SU-DHL-6 (cell line): ENCODE measurements at regions not wholly inside any gene's neighbourhood (a gene's known extent, or its start where the extent isn't known, plus 50 kb on each side); places are given as distances from the start of the nearest gene placed in this dataset.

ENCODE experiments used
- H2AFZ ChIP-seq: fragments of 200-600 bp; sonication (generic); 2 replicates; pipeline ENCODE4 v1.6.1; 2014; ENCODE audit warnings: low read depth, mild to moderate bottlenecking, moderate library complexity, mixed read lengths, antibody characterized with exemption, low read length; ENCODE audit not compliant: severe bottlenecking
- H3F3A ChIP-seq: fragments of 200-600 bp; shearing (Covaris generic); 2 replicates; pipeline ENCODE4 v1.6.0; 2016; ENCODE audit warnings: antibody characterized with exemption, mild to moderate bottlenecking; ENCODE audit not compliant: insufficient read depth
- H3K27ac ChIP-seq: fragments of 200-600 bp; sonication (generic); 2 replicates; pipeline ENCODE4 v1.5.1; 2016; ENCODE audit warnings: low read depth, mild to moderate bottlenecking, low read length, moderate library complexity, mixed read lengths
- H3K27me3 ChIP-seq: fragments of 200-600 bp; sonication (generic), shearing (Covaris generic); 2 replicates; pipeline ENCODE4 v1.6.0; 2014; ENCODE audit warnings: mild to moderate bottlenecking, low read length
- H3K36me3 ChIP-seq: fragments of 200-600 bp; sonication (generic); 2 replicates; pipeline ENCODE4 v1.6.1; 2014; ENCODE audit warnings: mild to moderate bottlenecking, low read length, mixed read lengths
- H3K4me2 ChIP-seq: fragments of 300-600, 200-600 bp; shearing (Covaris generic), sonication (generic); 2 replicates; pipeline ENCODE4 v1.6.0; 2014; ENCODE audit warnings: low read length, low read depth, mild to moderate bottlenecking; ENCODE audit not compliant: poor library complexity, severe bottlenecking
- H3K4me3 ChIP-seq: fragments of 200-600 bp; sonication (generic); 2 replicates; pipeline ENCODE4 v1.5.1; 2014; ENCODE audit warnings: antibody characterized with exemption, low read length, mild to moderate bottlenecking, mixed read lengths; ENCODE audit not compliant: insufficient read depth, poor library complexity, severe bottlenecking
- H3K79me2 ChIP-seq: fragments of 200-600 bp; sonication (generic); 2 replicates; pipeline ENCODE4 v1.6.1; 2014; ENCODE audit warnings: mild to moderate bottlenecking, low read length, moderate library complexity; ENCODE audit not compliant: insufficient read depth
- H3K9ac ChIP-seq: fragments of 200-600 bp; sonication (generic); 2 replicates; pipeline ENCODE4 v1.7.0; 2014; ENCODE audit warnings: mild to moderate bottlenecking, low read length
- H3K9me2 ChIP-seq: fragments of 200-600 bp; sonication (generic); replicated peaks from 2 replicates; pipeline ENCODE4 v1.6.1; 2014; ENCODE audit warnings: low read length; ENCODE audit not compliant: insufficient read depth
- H3K9me3 ChIP-seq: fragments of 200-600 bp; sonication (generic); 2 replicates; pipeline ENCODE4 v1.6.1; 2014; ENCODE audit warnings: low read length, mixed read lengths; ENCODE audit not compliant: insufficient read depth
- H4K20me1 ChIP-seq: fragments of 200-600 bp; sonication (generic); 2 replicates; pipeline ENCODE4 v1.6.1; 2014; ENCODE audit warnings: low read depth, mild to moderate bottlenecking, antibody characterized with exemption, low read length, moderate library complexity, mixed read lengths
- EZH2phosphoT487 ChIP-seq: fragments of 200-600 bp; sonication (generic), shearing (Covaris generic); conservative IDR thresholded peaks from 2 replicates; pipeline ENCODE4 v1.6.1; 2018; ENCODE audit warnings: mild to moderate bottlenecking, antibody characterized with exemption, low read length, moderate library complexity, mixed read lengths
- TF ChIP-seq, protein P1 (sequence below): fragments of 200-600 bp; sonication (generic); IDR thresholded peaks from one replicate; pipeline ENCODE4 v1.5.1; 2017; ENCODE audit warnings: antibody characterized with exemption, mild to moderate bottlenecking, low read length, moderate library complexity; ENCODE audit not compliant: insufficient read depth, poor library complexity, severe bottlenecking

GRCh38 chr2:41859615-41860514, 188.0 kb upstream of the PKDCC start:
- no peak overlapping the region for H2AFZ ChIP-seq
- no peaks in the 10 kb centered on the region for H3K9me2 ChIP-seq
- H3K9ac ChIP-seq, result no peak overlapping the region
- no peak for TF ChIP-seq EZH2phosphoT487
- TF ChIP-seq, protein P1, sequence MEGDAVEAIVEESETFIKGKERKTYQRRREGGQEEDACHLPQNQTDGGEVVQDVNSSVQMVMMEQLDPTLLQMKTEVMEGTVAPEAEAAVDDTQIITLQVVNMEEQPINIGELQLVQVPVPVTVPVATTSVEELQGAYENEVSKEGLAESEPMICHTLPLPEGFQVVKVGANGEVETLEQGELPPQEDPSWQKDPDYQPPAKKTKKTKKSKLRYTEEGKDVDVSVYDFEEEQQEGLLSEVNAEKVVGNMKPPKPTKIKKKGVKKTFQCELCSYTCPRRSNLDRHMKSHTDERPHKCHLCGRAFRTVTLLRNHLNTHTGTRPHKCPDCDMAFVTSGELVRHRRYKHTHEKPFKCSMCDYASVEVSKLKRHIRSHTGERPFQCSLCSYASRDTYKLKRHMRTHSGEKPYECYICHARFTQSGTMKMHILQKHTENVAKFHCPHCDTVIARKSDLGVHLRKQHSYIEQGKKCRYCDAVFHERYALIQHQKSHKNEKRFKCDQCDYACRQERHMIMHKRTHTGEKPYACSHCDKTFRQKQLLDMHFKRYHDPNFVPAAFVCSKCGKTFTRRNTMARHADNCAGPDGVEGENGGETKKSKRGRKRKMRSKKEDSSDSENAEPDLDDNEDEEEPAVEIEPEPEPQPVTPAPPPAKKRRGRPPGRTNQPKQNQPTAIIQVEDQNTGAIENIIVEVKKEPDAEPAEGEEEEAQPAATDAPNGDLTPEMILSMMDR, result no peak
- H4K20me1 ChIP-seq, result no peaks in the 10 kb centered on the region
- H3K27ac ChIP-seq, result no peak overlapping the region
- H3F3A ChIP-seq, result no peaks in the 10 kb centered on the region
- H3K79me2 ChIP-seq, result no peaks in the 10 kb centered on the region
- H3K27me3 ChIP-seq, result 0 out of 2 replicates have a peak, but pooled peaks cover 2% of the 10 kb centered on the region
- no peak overlapping the region for H3K4me3 ChIP-seq
- no peak overlapping the region for H3K4me2 ChIP-seq
- H3K9me3 ChIP-seq, result no peaks in the 10 kb centered on the region
- H3K36me3 ChIP-seq, result no peaks in the 10 kb centered on the region

- no peaks in the 10 kb centered on the region for H3K9me2 ChIP-seq
- TF ChIP-seq, protein P1, result no peak
- no peak for TF ChIP-seq EZH2phosphoT487
- H2AFZ ChIP-seq, result no peak overlapping the region
- H3K27me3 ChIP-seq, result 0 out of 2 replicates have a peak, but pooled peaks cover 2% of the 10 kb centered on the region
- no peaks in the 10 kb centered on the region for H3K79me2 ChIP-seq
- H3K27ac ChIP-seq, result no peak overlapping the region
- H3K4me3 ChIP-seq, result no peak overlapping the region
- H3K36me3 ChIP-seq, result no peaks in the 10 kb centered on the region
- H4K20me1 ChIP-seq, result no peaks in the 10 kb centered on the region
- no peak overlapping the region for H3K4me2 ChIP-seq
- no peaks in the 10 kb centered on the region for H3K9me3 ChIP-seq
- no peaks in the 10 kb centered on the region for H3F3A ChIP-seq
- no peak overlapping the region for H3K9ac ChIP-seq
Measured at GRCh38 chr2:41863062-41863461, 184.8 kb upstream of the PKDCC start.

DNA sequence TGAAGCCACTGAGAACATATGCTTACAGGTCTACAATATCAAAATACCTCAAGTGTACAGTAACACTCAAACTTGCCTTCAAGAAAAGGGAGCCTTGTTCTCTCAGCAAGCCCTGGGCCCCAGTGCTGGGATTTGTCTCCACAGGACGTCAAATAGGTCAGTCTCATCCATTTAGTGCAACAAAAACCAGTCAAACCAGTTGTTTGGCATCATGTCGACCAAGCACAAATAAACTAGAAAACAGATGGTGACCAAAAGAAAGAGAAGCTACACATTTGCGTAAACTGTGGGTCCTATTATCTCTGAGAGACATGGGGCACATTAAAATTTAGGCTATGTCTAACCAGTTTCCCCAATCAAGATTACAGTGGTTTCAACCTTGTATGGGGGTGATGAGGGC, 182.6 kb upstream of the PKDCC start:
- Histone ChIP-seq H2AFZ (no peak overlapping the region), H3K4me2 (no peak overlapping the region), H3K4me3 (no peak overlapping the region)

More for the DNA sequence above, 182.6 kb upstream of the PKDCC start:
- H3K36me3 ChIP-seq, result no peaks in the 10 kb centered on the region
- no peaks in the 10 kb centered on the region for H3K79me2 ChIP-seq
- no peaks in the 10 kb centered on the region for H3K9me3 ChIP-seq
- H3K27ac ChIP-seq, result no peak overlapping the region
- H3F3A ChIP-seq, result no peaks in the 10 kb centered on the region
- no peak overlapping the region for H3K9ac ChIP-seq
- no peaks in the 10 kb centered on the region for H4K20me1 ChIP-seq
- H3K9me2 ChIP-seq, result no peaks in the 10 kb centered on the region
- H3K27me3 ChIP-seq, result no peaks in the 10 kb centered on the region
- TF ChIP-seq, protein P1, result no peak
- TF ChIP-seq EZH2phosphoT487, result no peak
